SIG-M5 treated with dmso at 0.1 percent for 504 hours (cell line): ENCODE measurements at regions not wholly inside any gene's neighbourhood (a gene's known extent, or its start where the extent isn't known, plus 50 kb on each side); places are given as distances from the start of the nearest gene placed in this dataset.

Experiments used
- DNase-seq: peaks from one replicate; lab custom pipeline; 2025; ENCODE audit not compliant: unreplicated experiment; lab: John Stamatoyannopoulos, UW

DNA sequence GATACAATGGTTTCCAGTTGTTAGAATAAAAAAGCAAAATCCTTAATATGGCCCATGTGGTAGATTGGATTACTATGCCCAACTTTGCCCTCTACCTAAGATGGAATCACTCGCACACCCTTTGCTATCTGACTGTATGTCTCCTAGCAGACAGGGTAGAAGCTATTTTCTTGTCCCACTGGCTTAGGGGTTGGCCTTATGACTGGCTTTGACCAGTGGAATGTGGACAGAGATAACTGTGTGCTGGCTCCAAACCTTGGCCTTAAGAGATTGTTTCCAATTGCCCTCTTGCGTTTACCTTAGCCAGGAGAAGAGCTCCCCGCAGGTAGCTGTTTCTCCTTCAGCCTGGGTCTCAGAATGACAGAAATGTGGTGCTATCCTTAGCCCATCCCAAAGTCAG, 355.9 kb downstream of the BCOR start:
- DNase-seq = no peak

GRCh38 chrX:39745818-39746217, 351.9 kb downstream of the BCOR start:
- DNase-seq = no peak

DNA sequence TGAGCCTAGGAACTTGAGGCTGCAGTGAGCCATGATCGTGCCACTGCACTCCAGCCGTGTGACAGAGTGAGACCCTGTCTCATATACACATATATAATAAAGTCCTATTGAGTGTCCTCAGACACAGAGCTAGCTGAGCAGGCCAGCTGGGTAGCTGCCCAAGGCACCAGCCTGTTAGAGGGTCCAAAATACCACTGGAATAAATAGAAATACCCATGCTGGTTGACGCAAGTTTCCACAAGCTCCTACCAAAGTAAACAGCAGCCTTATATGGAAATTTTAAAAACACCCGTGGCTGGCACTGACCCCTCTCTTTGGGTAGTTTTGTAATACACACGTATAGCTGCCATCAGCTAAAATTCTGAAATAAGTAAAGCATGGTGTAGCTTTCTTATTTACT, 348.6 kb downstream of the BCOR start:
- no peak for DNase-seq

GRCh38 chrX:39749728-39750127, 348.0 kb downstream of the BCOR start:
- DNase-seq = peak; percentile 67

DNA sequence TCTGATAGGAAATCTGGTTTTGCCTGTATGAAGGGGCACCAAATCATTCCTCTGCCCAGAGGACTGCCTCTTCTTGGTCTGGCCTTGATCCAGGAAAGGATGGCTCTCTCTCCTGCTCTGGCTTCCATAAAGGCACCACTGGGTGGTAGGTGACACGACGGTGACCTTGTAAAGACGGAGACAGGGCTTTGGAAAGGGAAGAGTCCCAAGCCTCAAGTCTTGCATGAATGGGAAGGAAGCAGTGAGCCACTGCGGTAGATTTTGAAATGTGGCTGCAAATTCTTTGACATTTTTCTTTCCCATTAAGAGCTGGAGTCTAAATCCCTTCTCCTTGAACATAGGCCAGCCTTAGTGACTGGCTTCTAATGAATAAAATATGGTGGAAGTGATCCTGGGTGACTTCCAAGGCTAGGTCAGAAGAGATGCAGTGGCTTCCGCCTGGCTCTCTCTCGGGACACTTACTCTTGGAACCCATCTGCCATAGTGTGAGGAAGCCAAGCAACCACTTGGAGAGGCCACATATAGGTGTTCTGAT, 347.4 kb downstream of the BCOR start:
- DNase-seq = peak; percentile 49

GRCh38 chrX:39750848-39751247, 346.9 kb downstream of the BCOR start:
- DNase-seq = peak; percentile 93

GRCh38 chrX:39752815-39753214, 344.9 kb downstream of the BCOR start:
- no peak for DNase-seq

DNA sequence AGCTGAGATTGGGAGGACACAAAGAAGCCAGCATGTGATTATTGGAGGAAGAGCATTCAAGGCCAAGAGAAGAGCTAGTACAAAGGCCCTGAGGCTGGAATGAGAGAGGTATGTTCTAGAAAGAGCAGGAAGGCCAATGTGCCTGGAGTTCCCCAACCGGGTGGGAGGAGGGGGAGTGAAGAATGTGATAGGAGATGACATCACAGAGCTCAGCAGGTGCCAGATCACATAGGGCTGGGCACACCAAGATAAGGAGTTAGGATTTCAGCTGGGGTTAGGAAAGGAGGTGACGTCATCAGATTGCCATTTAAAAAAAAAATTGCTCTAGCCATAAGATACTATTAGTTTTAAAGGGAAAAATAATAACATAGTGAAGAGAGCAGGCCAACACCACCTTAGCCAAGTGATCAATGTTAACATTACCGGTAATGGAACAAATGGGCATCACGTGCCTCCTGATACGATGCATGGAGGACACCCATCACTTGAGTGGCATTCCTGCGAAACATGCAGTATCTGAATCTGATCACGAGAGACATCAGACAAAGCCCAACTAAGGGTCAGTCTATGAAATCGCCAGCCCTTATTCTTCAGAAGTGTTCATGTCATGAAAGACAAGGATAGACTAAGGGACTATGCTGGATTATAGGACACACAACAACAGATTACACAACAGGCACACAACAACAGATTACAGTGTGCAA, 344.3 kb downstream of the BCOR start:
- no peak for DNase-seq

- DNase-seq = peak; percentile 35
Observed at GRCh38 chrX:39755143-39756032, 342.4 kb downstream of the BCOR start.

GRCh38 chrX:39756086-39756883, 341.5 kb downstream of the BCOR start:
- no peak for DNase-seq

DNA sequence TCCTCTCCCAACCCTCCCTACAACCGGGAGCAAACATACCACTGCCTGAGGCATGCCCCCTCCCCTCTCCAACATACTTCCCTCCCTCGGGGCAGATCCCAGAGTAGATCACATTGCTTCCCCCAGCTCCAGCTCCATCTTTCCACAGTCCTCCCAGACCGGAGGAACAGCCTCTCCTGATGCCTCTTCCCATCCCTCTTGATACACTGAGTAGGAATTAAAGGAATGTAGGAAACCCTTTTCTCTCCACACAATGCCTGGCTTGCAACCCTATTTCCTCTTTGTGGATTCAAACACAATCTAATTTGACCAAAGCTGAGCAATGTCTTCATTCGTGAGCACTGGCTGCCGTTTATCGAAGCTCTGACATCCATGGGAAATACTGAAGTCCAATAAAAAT, 339.8 kb downstream of the BCOR start:
- no peak for DNase-seq

DNA sequence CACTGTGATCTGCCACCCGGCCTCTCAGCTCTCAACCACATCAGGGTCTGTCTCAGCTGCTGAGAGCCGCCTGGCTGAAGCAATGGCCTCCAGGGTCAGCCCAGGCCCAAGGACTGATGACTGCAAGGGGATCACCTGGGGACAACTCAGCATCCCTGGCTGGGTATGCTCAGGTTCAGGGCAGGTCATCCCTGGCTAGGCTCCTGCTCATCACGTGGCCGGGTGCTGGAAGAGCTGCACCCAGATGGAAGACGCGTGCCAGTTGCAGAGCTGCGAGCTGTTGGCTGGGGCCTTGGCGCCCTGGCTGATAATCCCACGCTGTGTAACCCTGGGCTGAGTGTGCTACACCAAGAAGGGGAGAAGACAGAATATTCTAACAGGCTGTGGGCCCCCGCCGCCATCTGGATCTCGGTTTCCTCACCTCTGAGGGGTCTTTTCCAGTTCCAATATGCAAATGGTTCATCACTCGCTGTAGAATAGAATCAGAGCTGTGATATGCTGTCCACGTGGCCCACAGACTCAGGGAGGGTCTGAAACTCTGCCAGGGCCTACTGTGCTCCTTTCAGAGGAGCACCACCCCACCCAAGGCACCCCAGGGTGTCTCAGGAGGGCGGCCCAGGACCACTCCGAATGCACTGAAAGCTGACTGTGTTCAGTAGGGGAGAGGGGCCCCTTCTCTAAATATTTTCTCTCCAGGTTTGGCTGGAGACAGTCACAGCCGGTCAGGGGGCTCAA, 338.8 kb downstream of the BCOR start:
- DNase-seq = no peak

GRCh38 chrX:39759526-39760224, 338.1 kb downstream of the BCOR start:
- DNase-seq = peak; percentile 10

DNA sequence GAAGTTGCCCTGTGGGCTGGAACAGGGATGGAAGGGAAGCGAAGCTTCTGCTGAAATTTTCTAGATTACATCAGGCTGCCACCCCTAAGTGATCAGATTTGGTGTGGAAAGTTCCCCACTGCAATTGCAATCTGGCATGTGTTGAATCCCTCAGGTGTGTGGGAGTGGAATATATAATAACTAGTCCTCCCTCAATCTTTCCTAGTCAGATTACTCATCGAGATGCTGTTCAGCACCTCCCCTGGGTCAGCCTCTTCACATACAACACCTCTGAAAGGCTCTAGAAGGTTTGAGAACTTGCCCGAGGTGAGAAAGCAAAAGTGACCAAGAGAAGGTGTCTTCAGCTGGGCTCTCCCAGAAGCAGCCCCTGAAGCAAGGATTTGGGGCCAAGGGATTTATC, 336.8 kb downstream of the BCOR start:
- DNase-seq = no peak

- DNase-seq = no peak
Observed at GRCh38 chrX:39762266-39762841, 335.4 kb downstream of the BCOR start.

DNA sequence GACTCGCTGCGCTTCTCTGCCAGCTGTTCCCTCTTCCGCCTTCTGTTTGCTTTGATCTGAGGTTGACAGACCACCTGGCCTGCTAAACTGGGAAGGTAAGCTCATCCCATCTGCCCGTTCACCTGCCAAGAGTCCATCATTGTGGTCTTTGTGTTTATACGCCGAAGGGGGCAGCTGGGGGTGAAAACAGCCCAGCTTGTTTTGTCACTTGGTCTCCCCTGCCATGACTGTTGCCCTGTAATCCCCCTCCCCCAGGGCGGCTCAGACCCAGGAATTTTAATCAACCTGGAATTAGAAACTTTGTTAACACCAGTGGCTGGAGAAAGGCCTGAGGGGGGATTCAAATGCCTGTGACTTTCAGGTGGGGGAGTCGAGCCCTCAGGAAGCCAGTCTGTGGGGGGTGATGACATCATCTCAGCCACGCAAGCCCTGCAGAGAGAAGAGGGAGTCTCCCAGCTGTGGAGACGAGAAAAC, 333.3 kb downstream of the BCOR start:
- DNase-seq = no peak

- no peak for DNase-seq
Observed at GRCh38 chrX:39765327-39765726, 332.4 kb downstream of the BCOR start.

GRCh38 chrX:39766085-39766726, 331.6 kb downstream of the BCOR start:
- DNase-seq = no peak

- DNase-seq = no peak
Observed at GRCh38 chrX:39766855-39767254, 330.9 kb downstream of the BCOR start.
